ENCODE measurements at regions not wholly inside any gene's neighbourhood (a gene's known extent, or its start where the extent isn't known, plus 50 kb on each side); places are given as distances from the start of the nearest gene placed in this dataset.

DNA sequence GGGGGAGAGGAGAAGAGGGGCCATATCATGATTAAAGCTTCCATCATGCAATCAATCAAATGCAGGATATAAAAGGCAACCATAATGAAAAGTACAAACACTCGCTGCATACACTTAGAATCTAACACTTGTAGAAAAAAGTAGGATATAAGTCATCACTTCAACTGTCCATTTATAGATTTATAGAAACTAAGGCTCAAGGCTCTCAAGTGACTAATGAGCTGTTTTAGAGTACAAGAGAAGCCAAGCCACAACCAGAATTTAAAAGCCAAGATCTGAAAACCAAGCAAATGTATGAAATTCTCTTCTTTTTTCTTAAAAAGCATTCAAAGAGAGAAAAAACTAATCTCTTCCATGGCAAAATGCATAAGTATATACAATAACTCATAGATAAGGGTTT lies 160.2 kb upstream of the BLID start:
- DNase-seq (ENCODE audit: low spot score), result no peak

DNA sequence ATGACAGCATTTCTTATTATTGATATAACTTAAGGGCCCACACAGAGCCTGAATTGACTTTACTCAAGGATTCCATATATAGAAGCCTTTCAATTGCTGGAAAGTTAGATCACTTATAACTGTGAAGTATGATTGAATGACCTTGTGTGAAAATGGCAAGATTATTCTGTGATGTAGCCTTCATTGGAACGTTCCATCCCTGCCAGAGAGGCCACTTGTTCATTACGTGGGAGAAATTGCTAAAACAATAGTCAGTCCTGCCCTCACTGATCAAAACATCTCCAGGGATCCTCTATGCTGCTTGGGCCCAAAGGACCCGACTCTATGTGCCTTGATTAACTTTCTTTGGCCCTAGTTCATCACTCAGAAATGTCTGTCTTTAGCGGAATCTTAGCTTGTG lies 159.5 kb upstream of the BLID start:
- no peak for DNase-seq (ENCODE audit: low spot score)

DNA sequence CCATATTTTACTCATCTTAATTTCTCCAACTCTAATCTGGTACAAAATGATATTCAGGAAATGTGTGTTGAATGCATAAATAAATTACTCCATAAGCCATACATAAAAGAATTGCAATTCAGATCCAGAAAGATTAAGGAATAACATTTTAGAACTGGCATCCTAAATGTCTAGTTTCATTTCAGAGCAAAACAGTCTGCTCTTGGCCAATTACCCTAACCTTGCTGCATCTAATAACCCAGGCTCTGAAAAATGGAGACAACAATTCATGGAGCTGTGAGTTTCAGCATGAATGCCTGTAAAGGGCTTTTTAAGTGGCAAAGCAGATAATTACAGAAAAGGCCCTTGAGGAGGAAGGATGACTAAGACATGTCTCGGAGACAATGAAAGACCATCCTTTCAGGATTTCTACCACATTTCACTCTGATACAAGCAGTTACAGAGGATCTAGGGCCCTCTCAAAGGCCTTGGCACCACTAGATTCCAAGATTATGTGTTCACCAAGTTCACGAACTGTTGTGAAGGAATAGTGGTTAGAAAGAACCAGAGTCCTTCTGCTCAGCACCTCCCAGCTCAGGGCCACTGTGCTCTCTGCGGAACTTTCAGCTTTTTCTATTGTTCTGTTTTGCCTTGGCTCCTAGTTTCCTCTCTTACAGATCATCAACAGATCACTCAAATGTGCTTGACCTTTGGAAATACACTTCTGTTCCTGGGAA lies 157.6 kb upstream of the BLID start:
- no peak for DNase-seq (ENCODE audit: low spot score)

DNA sequence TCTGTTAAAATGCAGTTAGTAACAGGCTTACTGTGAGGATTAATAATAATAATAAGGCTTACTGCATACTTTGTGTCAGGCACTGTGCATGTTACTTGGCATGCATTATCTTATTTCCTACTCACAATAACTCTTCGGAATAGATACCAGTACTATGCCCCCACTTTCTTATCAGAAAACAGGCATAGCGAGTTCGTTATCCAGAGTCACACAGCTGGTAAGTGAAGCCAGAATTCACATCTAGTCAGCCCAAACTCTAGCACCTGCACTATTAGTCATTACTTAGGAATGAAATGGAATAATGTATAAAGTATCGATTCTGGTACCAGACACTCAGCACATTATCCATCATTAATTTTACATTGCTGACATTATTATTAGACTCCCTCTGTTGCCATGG lies 155.7 kb upstream of the BLID start:
- DNase-seq (ENCODE audit: low spot score), result no peak

DNA sequence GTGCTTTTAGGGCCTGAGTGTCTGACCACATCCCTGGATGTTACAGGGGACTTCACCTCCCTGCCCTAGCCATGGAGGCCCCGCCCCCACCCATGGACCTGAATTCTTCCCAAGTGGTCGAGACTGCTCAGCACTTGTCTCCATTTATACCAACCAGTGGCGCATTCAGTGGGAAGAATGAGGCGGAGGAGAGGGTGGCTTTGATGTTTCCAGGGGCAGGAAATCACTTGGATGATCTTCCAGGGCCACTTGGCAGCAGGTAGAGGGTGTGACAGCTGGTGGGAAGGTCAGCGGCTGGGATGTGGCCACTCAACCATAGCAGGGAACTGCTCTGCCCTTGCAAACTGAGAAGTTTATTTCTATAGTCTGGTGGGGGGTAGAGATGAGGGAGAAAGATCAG lies 155.1 kb upstream of the BLID start:
- no peak for DNase-seq (ENCODE audit: low spot score)

DNA sequence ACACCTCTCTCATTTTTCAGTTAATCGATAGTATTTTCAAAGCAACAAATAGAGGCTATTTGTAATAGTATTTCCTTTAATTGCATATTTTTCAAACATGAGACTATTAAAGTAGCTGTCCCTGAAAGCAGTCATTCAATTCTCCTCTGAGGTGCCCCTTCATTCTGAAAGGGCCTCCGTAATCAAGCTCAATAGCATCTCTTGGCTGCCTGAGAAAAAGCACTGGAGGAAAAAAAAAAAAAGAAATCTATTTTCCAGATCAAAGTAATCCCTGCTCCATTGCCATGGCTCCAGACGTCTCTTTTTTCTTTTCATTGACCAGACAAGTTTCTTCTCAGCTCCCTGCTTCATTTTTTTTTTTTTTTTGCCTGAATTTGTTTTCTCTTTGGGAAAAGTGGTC lies 154.5 kb upstream of the BLID start:
- no peak for DNase-seq (ENCODE audit: low spot score)

DNA sequence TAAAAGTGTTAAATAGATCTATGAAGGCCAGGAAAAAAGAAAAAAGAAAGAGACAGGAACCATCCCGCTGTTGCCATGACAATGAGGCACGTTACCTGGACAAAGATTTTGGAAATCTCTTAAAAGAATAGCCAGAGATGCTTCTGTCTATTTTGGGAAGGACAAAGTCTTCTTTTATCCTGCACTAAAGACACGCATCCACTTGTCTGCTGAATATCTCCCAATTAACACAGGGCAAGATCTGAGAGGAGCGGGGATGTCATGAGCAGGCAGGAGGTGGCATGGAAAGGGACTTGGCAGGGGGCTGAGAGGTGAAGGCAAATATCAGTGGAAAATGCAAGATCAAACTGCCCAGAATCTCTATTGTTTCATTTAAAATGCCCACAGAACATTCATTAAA lies 153.8 kb upstream of the BLID start:
- no peak for DNase-seq (ENCODE audit: low spot score)

DNA sequence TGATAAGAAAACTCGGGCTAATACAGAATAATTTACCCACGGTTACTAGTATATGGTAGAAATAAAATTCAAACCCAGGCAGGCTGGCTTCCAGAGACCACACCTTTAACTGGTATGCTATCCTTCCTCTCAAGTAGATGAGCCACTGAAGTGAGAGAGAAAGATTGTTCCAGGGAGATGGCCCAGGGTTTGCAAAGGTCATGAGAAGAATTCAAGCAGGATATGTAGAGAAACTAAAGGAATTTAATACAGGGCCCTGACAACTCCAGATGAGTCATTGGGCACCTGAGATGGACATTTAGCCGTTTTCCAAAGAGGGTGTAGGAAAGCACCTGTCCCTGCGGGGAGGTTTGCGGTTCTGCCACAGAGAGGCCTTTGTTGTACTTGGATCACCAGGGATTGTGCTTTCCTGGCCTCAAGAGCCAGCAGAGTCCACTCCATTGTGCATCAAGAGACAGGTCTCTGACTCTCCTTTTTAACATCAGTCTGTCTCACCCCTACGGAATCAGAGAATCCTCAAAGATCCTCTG lies 152.7 kb upstream of the BLID start:
- no peak for DNase-seq (ENCODE audit: low spot score)

DNA sequence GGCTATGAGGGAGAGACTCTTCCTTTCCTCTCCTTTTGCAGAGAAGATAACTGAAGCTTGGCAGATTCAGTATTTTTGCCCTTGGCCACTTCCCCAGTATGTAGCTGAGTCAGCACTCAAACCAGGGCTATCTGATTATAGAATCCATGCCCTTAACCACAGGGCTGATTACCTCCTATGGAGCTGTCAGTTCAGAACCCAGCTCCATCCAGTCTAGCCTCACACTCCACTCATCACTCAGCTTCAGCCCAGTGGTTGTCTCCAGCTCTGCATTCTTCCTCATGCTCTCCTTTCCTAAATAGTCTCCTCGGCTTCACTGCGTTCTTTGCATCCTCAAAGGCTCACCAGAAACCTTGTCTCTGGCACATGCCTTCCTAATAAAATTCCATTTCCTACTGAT lies 151.6 kb upstream of the BLID start:
- DNase-seq (ENCODE audit: low spot score), result no peak

DNA sequence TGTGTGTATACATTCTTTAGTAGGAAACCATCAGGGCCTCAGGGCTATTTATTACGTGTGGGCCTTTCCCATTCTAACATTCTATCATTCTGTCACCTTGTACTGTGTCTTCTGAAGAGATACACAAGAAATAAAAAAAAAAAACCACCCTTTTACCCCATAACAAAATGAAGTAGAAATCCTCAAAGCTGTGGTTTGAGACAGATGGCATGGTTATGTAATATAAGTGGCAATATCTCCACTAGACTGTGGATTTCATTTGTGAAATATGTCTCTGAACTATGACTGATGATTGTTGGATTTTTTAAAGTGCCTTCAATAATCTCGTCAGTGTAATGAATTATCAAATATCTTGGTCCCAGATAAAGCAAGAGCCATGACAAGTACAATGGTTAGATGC lies 150.0 kb upstream of the BLID start:
- no peak for DNase-seq (ENCODE audit: low spot score)

DNA sequence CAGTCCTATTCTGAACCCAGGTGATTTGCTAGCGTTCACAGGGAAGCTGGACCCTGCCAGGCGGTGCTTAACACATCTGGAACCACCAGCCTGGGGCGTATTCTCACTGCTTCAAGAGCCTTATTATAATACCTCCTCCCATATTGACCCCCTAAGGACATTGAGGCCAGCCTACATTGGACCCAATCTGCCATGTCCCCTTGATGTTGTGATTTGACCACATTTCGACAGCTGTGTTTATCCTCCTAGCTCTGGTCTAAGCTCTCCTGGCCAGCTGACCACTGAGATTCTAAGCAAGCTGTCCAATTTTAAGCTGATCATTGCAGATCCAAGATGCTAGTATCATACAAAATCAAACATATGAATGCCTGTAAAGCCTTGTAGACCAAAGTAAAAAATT lies 148.1 kb upstream of the BLID start:
- DNase-seq (ENCODE audit: low spot score), result no peak

DNA sequence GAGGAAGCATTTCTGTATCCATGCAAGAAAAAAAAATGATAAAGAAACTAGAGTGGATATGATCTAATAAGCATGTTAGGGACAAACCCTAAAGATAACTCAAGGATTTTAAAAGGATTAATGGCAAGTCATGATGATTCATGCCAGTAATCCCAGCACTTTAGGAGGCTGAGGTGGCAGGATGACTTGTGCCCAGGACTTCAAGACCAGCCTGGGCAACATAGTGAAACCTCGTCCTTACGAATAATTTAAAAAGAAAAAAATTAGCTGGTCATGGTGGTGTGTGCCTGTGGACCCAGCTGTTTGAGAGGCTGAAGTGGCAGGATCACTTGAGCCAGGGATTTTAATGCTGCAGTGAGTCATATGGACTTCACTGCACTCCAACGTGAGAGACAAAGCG lies 145.5 kb upstream of the BLID start:
- no peak for DNase-seq (ENCODE audit: low spot score)

DNA sequence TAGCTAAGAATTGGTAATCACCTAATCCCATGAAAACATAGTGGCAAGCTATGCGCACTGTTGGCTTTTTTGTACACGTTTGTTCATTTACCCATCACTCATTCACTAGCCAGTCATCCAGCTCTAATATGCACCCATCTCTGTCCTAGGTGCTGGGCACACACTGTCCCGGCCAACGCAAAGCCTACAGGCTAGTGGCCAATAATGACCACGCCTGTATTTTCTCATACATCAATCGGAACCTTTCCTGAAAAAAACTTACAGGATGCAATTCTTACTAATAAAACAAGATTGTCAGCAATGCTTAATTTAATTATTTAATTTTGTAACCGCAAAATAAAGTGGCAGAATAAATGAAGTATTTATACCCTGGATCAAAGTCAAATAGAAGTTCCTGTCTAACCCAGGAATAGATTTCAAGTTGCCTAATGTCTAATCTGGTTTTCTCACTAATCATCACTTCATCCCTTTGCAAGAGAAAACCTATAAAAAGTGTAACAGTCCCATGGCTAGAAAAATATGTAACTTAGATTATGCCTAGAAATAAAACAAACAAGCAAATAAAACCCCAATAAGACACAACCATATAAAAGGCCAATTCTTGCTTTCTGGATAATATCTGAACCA lies 143.3 kb upstream of the BLID start:
- no peak for DNase-seq (ENCODE audit: low spot score)

DNA sequence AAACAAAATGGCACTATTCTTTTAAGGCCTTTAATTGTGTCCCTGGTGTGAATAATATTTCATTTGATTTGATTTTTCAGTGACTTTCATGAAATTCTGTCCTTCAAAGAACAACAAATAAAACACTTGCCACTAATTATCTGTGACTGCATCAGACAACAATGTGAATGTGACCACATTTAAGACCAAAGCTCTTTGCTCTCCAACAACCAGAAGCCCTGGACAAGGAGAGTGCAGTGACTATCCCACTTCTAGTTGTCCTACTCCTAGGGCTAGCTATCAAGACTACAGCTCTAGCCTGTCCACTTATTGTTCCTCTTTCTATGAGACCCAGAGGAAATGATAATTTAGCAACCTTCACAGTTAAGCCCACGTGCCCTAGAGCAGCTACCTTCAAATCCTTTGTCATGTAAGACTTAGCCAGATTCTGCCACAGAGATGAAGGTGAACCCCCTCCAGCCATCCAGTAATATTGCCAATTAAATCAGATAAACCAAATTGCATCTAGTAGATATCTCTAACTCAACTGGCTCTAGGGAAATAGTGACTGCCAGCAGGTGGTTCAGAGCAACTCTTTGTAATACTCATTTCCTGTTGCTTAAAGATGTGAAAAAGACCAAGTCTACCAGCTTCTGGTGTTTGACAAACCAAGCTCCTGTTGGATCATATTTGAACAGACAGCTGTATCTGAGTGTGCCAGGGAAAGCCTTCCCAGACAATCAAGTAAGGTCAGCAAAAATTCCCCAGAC lies 142.6 kb upstream of the BLID start:
- DNase-seq (ENCODE audit: low spot score), result no peak

DNA sequence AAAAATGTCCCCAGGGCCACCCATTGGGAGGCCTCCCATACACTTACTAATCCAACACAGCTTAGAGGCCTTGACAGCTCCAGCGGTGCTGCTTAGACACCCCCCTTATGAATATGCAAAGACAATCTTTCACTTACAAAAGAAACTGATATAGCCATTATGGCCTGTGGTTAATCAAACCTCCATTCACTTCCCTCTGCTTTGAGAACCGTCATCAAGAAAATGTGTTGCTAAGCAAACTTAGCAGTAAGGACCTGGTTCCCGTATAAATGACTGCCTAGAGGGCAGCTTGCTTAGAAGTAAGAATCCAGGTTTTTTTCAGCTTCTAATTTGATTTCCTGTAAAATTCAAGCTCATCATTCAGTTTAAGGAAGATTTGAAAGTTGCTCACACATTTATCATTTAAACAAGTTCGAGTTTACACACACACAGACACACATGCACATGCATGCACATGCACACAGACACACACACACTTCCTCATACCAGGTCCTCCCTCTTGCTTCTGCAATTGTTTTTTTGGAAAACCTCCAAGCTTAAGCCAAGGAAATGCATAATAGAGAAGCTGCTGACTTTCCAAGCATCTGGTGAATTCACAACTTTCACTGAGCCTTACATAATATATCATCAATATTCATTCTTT lies 137.7 kb upstream of the BLID start:
- DNase-seq (ENCODE audit: low spot score), result no peak

DNA sequence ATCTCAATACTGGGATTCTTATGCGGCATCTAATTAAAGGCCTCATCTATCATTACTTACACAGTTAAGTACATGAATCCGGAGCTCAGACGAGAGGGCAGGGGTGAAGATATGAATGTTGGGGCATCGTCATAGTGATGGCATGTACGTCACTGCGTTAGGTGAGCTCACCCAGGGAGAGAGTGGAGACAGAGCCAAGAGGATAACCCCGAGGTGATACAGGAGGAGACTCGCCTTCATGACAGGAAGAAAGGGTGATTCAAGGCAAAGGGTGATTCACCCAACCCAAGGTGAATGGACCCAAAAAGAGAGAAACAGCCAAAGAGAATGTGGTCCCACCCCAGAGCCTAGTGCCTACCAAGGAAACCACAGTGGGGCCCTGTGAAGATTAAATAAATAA lies 132.9 kb upstream of the BLID start:
- DNase-seq (ENCODE audit: low spot score), result no peak

DNA sequence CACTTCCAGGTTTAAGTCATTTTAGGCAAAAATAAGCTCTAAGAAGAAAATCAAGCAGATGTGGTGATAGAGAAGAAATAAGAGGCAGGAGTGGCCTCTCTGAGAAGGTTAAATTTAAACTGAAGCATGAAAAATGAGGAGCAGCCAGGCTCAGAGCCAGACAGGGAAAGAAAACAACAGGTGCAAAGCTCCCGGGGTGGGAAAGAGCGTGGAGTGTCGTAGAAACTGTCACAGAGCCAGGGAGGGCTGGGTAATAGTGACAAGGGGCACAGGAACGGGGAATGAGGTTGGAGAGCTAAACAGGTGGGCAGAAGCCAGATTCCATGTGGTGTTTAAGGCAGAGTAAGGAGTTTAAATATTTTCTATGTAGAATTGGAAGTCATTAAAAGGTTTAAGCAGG lies 132.1 kb upstream of the BLID start:
- no peak for DNase-seq (ENCODE audit: low spot score)

DNA sequence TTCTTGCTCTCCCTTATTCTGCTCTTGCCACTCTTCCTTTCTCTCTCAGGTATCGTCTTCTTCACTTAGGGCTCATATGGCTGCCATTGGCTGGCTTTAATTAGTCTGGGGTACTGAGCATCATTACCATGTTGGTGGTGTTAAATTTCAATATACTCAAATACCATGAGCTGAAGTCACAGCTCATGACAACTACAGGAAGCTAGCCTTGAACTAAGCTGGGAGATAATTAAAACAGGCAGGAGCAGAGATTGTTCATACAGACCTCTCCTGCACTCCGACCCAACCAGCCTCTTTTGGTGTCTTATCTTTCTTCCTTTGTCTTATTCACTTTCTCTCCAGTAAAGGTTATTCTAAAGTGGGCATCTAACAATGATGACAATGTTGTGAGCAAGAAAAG lies 130.9 kb upstream of the BLID start:
- no peak for DNase-seq (ENCODE audit: low spot score)

DNA sequence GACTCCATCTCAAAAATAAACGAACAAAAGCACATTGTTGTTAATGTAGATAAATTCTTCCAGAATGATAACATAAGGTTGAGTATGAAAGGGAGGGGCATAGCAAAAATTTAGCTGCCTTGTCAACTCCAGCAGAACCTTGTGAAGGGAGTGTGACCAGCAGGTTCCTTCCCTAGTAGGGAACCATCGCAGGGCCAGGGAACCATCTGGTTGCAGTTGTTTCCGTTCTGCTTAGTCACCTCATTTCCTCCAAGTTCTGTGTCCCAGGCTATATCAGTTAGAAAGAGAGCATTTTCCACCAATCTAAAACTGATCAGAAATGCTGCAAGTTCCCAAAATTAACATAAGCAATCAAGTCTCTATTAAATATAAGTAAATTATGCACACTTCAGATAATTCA lies 126.7 kb upstream of the BLID start:
- no peak for DNase-seq (ENCODE audit: low spot score)

DNA sequence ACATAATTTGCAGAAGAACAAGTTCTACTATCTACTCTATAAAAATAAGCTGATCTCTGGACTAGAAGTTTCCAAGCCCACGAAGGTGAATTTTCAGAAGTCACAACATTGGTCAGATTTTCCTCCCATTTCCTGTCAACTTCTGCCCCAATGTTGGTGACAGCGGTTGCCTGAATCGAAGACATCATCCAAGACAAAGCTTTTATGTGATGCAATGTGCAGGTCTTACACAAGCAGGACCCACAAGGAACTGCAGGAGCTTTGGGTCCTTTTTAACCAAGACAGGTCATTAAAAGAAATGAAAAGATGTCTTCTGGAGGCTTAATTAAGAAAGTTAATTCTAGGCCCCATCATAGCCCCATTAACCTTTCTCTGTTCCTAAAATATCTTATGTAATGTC lies 125.6 kb upstream of the BLID start:
- no peak for DNase-seq (ENCODE audit: low spot score)

DNA sequence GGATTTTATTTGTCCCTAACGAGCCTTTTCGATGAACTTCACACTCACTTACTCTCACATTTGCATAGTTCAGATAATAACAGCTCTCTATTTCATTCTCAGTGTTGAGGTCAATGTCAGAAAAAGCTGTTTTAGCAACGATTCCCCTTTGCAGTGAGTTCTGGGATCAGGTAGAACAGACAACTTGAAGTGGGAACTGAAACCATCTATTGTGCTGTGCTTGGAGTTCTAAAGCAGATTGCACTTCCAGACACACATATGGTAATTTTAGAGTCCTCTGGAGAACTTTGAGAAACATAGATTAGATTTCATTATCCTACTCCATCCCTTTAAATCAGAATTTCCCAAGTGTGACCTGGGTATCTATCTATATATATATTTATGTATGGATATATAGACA lies 124.6 kb upstream of the BLID start:
- no peak for DNase-seq (ENCODE audit: low spot score)

DNA sequence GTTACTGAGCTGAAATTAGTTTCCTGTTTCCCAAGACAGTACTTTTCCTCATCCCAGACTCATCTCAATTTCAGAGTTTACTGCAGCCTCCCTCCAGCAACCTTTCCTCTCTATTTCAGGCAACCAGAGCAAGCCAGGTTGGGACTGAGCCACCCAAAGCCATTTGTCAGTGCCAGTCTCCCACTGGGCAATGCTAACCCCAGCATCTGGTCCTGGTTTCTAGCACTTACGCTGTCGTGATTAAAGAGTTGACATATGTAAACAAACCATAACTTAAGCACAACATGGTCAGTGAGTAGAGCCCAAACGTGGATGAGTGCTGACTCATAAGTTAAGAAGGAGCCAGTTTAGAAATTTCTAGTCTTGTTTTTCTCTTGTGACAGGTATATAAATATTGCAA lies 119.6 kb upstream of the BLID start:
- DNase-seq (ENCODE audit: low spot score), result no peak
